HuH-7.5 (cell line): ENCODE measurements at regions not wholly inside any gene's neighbourhood (a gene's known extent, or its start where the extent isn't known, plus 50 kb on each side); places are given as distances from the start of the nearest gene placed in this dataset.
"Not testable (repeated sequence)": the region's sequence is repeated elsewhere in the genome, so short reads cannot be mapped to it uniquely, and the experiment has no call there.

ENCODE experiments used
- DNase-seq: peaks from one replicate; pipeline ENCODE4 v3.0.0; 2011; ENCODE audit warnings: low spot score

- DNase-seq: no peak
These were observed 238.7 kb upstream of the RREB1 start for GRCh38 chr6:6869094-6869493.

GRCh38 chr6:6870921-6871320 is 236.8 kb upstream of the RREB1 start:
- no peak for DNase-seq

DNA sequence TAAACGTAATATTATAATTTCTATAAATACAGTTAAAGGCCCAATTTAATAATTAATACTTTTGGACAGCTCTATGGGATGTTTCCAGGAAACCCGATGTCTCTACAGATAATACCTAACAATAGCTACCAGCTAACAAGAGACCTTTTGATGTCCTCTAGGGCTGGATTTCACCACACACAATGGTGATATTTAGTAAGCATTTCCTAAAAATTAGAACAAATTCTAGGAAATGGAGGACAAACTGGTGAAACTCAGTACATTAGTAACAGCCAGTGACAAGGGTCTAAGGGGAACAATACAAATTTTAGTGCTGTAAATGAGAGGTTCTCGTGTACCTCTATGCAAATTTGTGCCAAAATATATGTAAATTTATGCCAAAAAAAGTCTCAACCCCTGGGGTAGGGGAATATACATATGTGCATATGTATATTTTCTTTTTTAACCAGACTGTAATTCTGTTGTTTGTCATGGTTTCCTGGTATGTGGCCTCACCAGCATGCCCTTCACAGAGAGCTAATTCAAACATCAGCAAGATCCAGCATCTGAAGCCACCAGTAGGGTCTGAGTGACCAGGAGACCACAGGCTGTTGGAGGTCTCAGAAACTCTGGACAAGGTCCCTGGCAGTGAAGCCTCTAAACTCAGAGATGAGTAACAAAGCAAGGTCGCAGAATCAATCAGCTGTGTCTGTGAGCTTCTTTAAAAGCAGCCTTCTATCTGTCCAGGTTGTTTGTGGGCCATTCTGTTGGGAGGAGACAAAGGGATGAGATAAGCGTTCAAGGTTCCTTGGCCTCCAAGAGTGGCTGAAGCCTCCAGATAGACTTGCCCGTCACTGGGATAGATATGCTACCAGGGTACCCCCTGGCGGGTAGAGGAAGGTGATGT is 235.1 kb upstream of the RREB1 start:
- DNase-seq: no peak

DNA sequence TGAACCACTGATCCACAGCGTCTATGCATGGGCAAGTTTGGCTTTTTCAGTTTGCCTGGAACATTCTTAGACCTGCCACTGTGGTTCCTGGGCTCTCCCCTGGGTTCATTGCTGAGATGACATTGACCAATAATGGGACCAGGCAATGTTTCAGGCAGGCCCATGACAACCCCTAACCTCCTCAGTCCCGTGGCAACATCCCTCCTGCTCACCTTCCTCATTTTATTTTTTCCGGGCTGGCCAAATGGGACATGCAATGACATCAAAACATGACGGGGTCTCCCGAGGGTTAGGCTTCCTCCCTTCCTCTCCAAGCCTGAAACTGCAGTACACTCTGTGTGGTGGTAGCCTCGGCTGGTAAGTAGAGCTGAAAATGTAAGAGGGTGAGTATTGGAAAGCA is 234.0 kb upstream of the RREB1 start:
- DNase-seq: no peak

- DNase-seq: no peak
These were observed 231.8 kb upstream of the RREB1 start for GRCh38 chr6:6875818-6876470.

GRCh38 chr6:6877792-6878191 is 230.0 kb upstream of the RREB1 start:
- DNase-seq: not testable (repeated sequence)

DNA sequence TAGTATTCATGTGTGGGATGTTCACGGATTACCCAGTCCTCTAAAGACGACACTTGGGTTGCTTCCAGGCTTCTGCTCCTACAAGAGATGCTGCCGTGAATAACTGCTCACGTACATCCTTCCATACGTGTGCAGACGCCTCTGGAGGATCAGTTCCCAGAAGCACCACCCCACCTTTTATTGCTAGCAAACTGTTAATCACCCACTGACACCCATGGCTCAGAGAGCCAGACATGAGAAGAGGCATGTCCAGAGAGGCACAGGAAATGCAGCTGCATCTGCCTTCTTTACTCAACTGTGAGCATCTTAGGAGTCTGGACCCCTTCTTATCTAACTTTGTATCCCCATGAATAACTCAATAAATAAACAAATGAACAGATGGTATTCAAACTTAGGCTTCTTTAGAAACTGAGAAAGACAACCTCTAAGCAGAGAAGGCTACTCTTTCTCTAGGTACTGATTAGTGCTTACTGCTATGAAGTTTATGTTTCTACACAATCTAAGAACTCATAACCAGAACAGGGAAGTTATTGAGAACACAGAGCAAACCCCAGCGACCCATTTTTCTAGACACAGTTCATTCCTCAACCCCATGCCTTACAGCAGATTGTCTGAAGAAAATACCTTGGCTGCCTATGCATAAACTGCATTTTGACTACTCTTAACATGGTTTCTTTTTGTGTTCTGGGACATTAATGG is 228.7 kb upstream of the RREB1 start:
- no peak for DNase-seq

GRCh38 chr6:6879586-6879974 is 228.2 kb upstream of the RREB1 start:
- not testable (repeated sequence) for DNase-seq

DNA sequence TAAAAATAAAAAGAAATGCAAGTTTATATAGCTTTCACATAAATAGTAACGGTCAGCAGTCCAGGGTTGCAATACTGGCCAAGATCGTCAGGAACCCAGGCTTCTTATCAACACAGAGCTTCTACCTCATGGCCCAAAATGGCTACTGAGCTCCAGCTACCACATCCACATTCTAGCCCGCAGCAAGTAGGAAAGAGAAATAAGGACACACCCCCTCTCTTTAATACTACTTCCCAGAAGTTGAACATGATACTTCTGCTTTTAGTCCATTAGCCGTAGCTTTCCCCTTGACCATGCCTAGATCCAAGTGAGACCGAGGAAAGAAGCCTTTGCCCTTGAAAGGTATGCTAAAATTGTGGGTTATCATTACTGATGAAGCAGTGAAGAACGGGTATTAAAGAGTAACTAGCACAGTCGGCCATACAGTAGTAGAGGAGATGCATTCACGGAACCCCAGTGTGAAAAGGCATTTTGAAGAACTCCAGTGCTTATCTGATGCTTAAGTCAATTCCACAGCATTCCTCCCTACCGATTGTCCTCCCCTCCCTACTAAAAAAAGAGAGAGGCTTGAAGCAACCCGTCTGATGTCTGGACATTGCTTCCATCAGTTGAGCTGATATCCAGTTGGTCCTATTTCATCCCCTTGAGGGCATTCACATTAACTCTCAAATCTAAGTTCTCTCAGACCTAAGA is 226.9 kb upstream of the RREB1 start:
- DNase-seq: no peak

GRCh38 chr6:6881438-6882225 is 226.1 kb upstream of the RREB1 start:
- DNase-seq: no peak

DNA sequence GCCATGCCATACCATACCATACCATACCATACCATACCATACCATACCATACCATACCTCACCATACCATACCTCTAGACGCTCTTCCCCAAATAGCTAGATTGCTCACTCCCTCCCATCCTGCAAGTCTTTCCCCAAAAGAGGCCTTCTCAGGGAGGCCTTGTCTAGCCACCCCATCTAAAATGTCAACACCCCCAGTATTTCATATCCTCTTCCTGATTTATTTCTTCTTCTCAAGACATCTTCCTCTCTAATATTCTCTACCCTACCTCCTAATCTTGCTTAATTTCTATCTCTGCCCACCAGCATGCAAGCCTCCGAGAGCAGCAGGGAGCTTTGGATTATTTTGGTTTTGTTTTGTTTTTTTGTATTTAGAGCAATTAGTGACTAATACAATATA is 225.2 kb upstream of the RREB1 start:
- DNase-seq: no peak

DNA sequence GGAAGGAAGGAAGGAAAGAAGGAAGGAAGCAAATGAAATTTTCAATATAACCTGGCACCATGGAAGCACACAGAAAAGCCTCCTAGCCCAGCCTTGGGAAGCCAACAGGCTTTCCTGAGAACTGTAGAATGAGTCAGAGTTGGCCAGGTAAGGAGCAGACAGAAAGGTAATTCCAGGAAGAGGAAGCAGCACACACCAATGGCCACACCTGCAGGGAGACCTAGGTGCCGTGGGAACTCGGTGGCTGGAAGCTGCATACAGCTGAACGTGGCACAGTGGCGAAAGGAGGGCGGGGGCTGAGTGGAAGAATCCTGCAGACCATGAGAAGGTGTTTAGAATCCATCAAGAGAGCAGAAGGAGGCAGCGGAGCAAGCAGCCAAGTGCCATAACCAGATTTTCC is 224.8 kb upstream of the RREB1 start:
- DNase-seq: no peak

DNA sequence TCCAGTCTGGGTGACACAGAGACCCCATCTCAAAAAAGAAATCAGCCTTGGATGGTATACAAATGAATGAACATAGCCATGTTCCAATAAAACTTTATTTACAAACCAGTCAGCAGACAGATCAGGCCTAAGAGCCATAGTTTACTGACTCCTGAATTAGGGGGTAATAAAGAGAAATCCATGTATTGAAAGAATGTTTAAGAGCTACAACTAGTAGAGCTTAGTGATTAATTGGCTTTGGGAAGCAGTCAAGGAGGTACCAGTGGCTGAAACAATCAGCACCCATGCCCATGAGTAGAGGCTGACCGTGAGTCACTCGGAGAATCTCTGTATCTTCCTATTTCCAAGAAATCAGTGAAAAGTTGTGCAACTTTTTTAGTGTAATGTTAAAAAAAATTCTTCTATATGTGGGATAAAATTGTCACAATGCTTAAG is 223.6 kb upstream of the RREB1 start:
- DNase-seq: no peak

DNA sequence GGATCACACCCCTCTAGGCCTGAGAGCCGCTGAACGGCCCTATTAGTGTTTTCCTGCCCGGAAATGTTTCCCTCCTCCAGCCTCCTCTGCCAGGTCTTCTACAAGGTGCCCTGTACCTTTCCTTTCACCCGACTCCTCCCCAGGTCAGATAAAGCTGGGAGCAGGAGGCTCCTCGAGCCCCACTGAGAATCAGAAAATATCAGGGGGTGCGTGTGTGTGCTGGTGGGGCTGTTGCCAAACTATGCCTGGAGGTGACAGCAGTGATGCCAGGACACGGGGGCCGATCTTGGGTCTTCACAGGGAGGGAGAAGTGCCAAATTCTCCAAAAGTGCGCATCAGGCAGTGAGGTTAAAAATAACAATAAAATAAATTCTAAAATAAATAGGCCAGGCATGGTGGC is 222.8 kb upstream of the RREB1 start:
- DNase-seq: no peak

GRCh38 chr6:6885521-6886170 is 222.1 kb upstream of the RREB1 start:
- DNase-seq: no peak

- no peak for DNase-seq
These were observed 221.4 kb upstream of the RREB1 start for GRCh38 chr6:6886171-6886885.

DNA sequence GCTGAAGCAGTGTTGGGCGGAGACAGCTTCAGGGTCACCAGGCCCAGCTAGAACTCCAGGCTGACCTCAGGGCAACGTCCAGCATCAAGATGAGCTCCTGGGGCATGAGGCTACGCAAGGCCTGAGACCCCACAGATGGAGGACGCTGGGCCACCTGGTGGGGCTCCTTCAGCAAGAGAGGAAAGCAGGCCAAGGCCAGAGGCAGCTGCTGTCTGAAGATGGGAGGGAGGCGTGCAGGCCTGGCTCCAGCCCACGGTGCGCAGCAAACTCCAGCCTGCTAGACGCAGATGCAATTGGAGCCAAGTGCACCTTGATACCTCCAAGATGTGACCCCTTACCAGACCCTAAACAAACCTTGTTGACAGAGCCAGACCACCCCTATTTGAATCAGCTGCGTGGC is 220.9 kb upstream of the RREB1 start:
- DNase-seq: no peak

DNA sequence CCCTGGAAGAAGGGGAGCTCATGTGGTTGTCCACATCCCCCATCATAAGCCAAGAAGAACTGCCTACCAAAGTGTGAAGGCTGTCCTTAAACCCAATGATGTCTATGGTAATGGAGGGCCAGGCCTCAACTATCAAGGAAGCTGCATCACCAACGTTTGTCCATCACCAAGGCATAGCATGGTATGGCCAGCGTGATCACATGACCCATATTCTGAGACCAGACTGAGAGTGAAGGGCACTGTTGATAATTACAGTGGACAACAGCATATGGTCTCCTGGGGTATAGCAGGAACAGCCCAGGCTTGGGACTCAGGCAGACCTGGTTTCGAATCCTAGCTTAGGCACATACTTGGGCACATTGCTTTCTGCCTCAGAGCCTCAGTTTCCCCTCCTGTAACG is 218.2 kb upstream of the RREB1 start:
- no peak for DNase-seq

- DNase-seq: peak; percentile 16
These were observed 217.3 kb upstream of the RREB1 start for GRCh38 chr6:6890400-6890858.

- no peak for DNase-seq
These were observed 216.5 kb upstream of the RREB1 start for GRCh38 chr6:6891125-6891721.
